ENCODE measurements at regions not wholly inside any gene's neighbourhood (a gene's known extent, or its start where the extent isn't known, plus 50 kb on each side); places are given as distances from the start of the nearest gene placed in this dataset.

DNA sequence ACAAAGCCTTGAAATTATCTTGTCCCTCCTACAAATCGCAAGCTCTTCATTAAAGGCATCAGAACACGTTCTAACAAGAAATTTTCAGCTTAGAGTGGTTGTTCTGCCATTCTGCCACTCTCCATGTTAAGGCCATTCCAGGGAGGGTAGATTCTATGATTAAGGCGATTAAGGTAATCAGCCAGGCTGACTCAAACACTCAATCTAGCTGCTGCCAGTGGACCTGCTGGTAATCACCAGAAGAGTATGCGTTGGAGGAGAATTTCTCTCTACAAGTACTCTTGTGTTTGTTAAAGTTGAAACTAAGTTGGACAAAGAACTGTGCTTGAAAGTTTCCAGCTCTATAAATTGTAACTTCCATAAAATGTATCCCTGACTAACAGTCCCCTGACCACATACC lies 149.2 kb upstream of the COL1A2 start:
- no peak overlapping the region for H2BK120ac ChIP-seq (replicated peaks; ENCODE audit: low read depth, low read length)
- no peaks in the 10 kb centered on the region for H3K36me3 ChIP-seq (ENCODE audit: control insufficient read depth in 2 of 4, insufficient read depth in 4 of 4, low read length in 3 of 4)
- H3K27ac ChIP-seq (ENCODE audit: low read depth, low read length): no peak overlapping the region
- H3K9ac ChIP-seq (replicated peaks in 1 of 4; ENCODE audit: extremely low read depth in 1 of 4, low read depth in 3 of 4, low read length in 3 of 4): no peak overlapping the region
- no peak overlapping the region for H3K4me3 ChIP-seq (ENCODE audit: extremely low read depth in 1 of 4, insufficient read depth in 2 of 4, low read depth in 3 of 4, low read length in 4 of 4)
- H3K79me2 ChIP-seq (ENCODE audit: control insufficient read depth in 1 of 2, insufficient read depth in 2 of 2, low read length in 2 of 2): no peaks in the 10 kb centered on the region
- H3K14ac ChIP-seq (ENCODE audit: insufficient read length): no peak overlapping the region
- WGBS, 2 experiments (ENCODE audit: extremely low coverage in 1 of 2, insufficient coverage in 1 of 2, insufficient read length in 1 of 2, insufficient replicate concordance in 2 of 2, low coverage in 1 of 2, low lambda C conversion rate in 2 of 2, missing lambda C conversion rate in 1 of 2): 87% methylated on average over 4 of the region's 4 CpGs; no CpG with 5 or more reads in 1 of the 2 experiments
- H2AFZ ChIP-seq (ENCODE audit: low read length): no peak overlapping the region
- no peak overlapping the region for H3K56ac ChIP-seq (replicated peaks; ENCODE audit: insufficient read length, low read depth, low read length)
- H3K79me1 ChIP-seq (ENCODE audit: low read depth, low read length): no peaks in the 10 kb centered on the region
- no peaks in the 10 kb centered on the region for H3K23me2 ChIP-seq (ENCODE audit: low read depth, low read length)
- FAIRE-seq: no peak
- no peaks in the 10 kb centered on the region for H3K4me1 ChIP-seq (replicated peaks in 1 of 4; ENCODE audit: control insufficient read depth in 3 of 4, insufficient read depth in 4 of 4, low read length in 3 of 4)
- no peak overlapping the region for H4K8ac ChIP-seq (ENCODE audit: extremely low read depth, insufficient read depth, low read length)
- ChIA-PET CTCF (ENCODE audit: partially characterized antibody) (interaction anchor here (0.6 to 3.5 kb wide), 4 partner anchors 43 to 1565 kb away, joined by 3 to 10 read pairs (median 4); partner anchors contain the start of gene GNGT1), POLR2A (ENCODE audit: partially characterized antibody) (no interaction called here)
- no peak overlapping the region for H2AK5ac ChIP-seq (ENCODE audit: low read depth, low read length)
- no peak overlapping the region for H4K5ac ChIP-seq (ENCODE audit: insufficient read length, low read depth, low read length)
- no peak overlapping the region for H3K4me2 ChIP-seq (ENCODE audit: insufficient read depth in 1 of 2, low read depth in 2 of 2, low read length in 2 of 2)
- no peaks in the 10 kb centered on the region for H3K9me3 ChIP-seq (ENCODE audit: insufficient read depth in 2 of 2, low read depth in 1 of 2, low read length in 1 of 2)
- no peak overlapping the region for H2BK15ac ChIP-seq (ENCODE audit: low read length)
- no peak overlapping the region for H2BK5ac ChIP-seq (ENCODE audit: low read depth, low read length)
- no peak overlapping the region for H3K23ac ChIP-seq (ENCODE audit: insufficient read length)
- no peak overlapping the region for H2BK20ac ChIP-seq (ENCODE audit: low read length)
- H3K18ac ChIP-seq (ENCODE audit: extremely low read depth, low read length): no peak overlapping the region
- no peak overlapping the region for H2BK12ac ChIP-seq (ENCODE audit: low read depth, low read length)
- DNase-seq (ENCODE audit: low read depth in 1 of 2, low spot score in 2 of 2): no peak
- H3K27me3 ChIP-seq (replicated peaks in 1 of 4; ENCODE audit: control insufficient read depth in 3 of 4, extremely low read depth in 1 of 4, insufficient read depth in 3 of 4, low read length in 3 of 4): peaks cover 0 to 1% (median 0%) of the 10 kb centered on the region in 4 experiments; a peak in 2 of 7 replicates
- H4K91ac ChIP-seq (replicated peaks; ENCODE audit: insufficient read length, low read length): no peak overlapping the region
- no peaks in the 10 kb centered on the region for H4K20me1 ChIP-seq (replicated peaks in 1 of 2; ENCODE audit: control insufficient read depth in 1 of 2, insufficient read depth in 2 of 2, low read length in 2 of 2)
- H3K4ac ChIP-seq (replicated peaks; ENCODE audit: insufficient read length, low read depth, low read length): no peak overlapping the region
- no peak for TF ChIP-seq RXRA (IDR thresholded peaks at IDR 0.05; ENCODE audit: insufficient read depth, low read depth, low read length)
- no peak for TF ChIP-seq USF2 (IDR thresholded peaks at IDR 0.05; ENCODE audit: low read length)
- TF ChIP-seq POLR2AphosphoS5 (IDR thresholded peaks at IDR 0.05; ENCODE audit: low read depth, low read length): no peak
- no peak for TF ChIP-seq CHD1 (IDR thresholded peaks at IDR 0.05; ENCODE audit: low read depth, low read length)
- no peak for TF ChIP-seq POLR2A (IDR thresholded peaks at IDR 0.05; ENCODE audit: control extremely low read depth in 1 of 2, low read depth in 2 of 2, low read length in 2 of 2)
- no peak for TF ChIP-seq NRF1 (IDR thresholded peaks at IDR 0.05; ENCODE audit: low read depth, low read length)
- no peak for TF ChIP-seq SP2 (IDR thresholded peaks at IDR 0.05; ENCODE audit: low read length)
- TF ChIP-seq CTCF (IDR thresholded peaks at IDR 0.05; ENCODE audit: control extremely low read depth in 1 of 3, insufficient read depth in 1 of 3, low read depth in 1 of 3, low read length in 3 of 3): no peak
- no peak for TF ChIP-seq TEAD4 (IDR thresholded peaks at IDR 0.05; ENCODE audit: low read depth, low read length)
- TF ChIP-seq E2F6 (IDR thresholded peaks at IDR 0.05): no peak
- no peak for TF ChIP-seq SIN3A (conservative IDR thresholded peaks at IDR 0.05 in 1 of 2, IDR thresholded peaks at IDR 0.05 in 1 of 2; ENCODE audit: low read depth in 1 of 2, low read length in 2 of 2)

All from H1 (cell line).